Osteocyte (in vitro differentiated cells): ENCODE measurements at regions not wholly inside any gene's neighbourhood (a gene's known extent, or its start where the extent isn't known, plus 50 kb on each side); places are given as distances from the start of the nearest gene placed in this dataset.

ENCODE experiments used
- DNase-seq: peaks from one replicate; pipeline ENCODE4 v3.0.0; 2021; ENCODE audit warnings: mixed read lengths; ENCODE audit not compliant: unreplicated experiment; ENCODE audit errors: extremely low spot score
- H3K27ac Mint-ChIP-seq: one replicate; pipeline ENCODE4 v1.8.0; 2021; ENCODE audit warnings: mild to moderate bottlenecking, mixed read lengths; ENCODE audit not compliant: unreplicated experiment
- H3K27me3 Mint-ChIP-seq: one replicate; pipeline ENCODE4 v1.8.0; 2021; ENCODE audit warnings: mixed read lengths; ENCODE audit not compliant: unreplicated experiment
- H3K36me3 Mint-ChIP-seq: one replicate; pipeline ENCODE4 v1.8.0; 2021; ENCODE audit warnings: mixed read lengths; ENCODE audit not compliant: unreplicated experiment
- H3K4me1 Mint-ChIP-seq: one replicate; pipeline ENCODE4 v1.8.0; 2021; ENCODE audit warnings: mixed read lengths; ENCODE audit not compliant: unreplicated experiment
- H3K4me3 Mint-ChIP-seq: one replicate; pipeline ENCODE4 v1.8.0; 2021; ENCODE audit warnings: mild to moderate bottlenecking, moderate library complexity, mixed read lengths; ENCODE audit not compliant: unreplicated experiment
- H3K9me3 Mint-ChIP-seq: one replicate; pipeline ENCODE4 v1.8.0; 2021; ENCODE audit warnings: mixed read lengths; ENCODE audit not compliant: unreplicated experiment
- TF ChIP-seq, protein P1 (sequence below): fragments of 200-600 bp; sonication (generic); IDR thresholded peaks from 2 replicates; pipeline ENCODE4 v1.5.0; 2021; ENCODE audit warnings: antibody characterized with exemption, mild to moderate bottlenecking, moderate library complexity

- TF ChIP-seq, protein P1, sequence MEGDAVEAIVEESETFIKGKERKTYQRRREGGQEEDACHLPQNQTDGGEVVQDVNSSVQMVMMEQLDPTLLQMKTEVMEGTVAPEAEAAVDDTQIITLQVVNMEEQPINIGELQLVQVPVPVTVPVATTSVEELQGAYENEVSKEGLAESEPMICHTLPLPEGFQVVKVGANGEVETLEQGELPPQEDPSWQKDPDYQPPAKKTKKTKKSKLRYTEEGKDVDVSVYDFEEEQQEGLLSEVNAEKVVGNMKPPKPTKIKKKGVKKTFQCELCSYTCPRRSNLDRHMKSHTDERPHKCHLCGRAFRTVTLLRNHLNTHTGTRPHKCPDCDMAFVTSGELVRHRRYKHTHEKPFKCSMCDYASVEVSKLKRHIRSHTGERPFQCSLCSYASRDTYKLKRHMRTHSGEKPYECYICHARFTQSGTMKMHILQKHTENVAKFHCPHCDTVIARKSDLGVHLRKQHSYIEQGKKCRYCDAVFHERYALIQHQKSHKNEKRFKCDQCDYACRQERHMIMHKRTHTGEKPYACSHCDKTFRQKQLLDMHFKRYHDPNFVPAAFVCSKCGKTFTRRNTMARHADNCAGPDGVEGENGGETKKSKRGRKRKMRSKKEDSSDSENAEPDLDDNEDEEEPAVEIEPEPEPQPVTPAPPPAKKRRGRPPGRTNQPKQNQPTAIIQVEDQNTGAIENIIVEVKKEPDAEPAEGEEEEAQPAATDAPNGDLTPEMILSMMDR, result no peak
- H3K4me3 Mint-ChIP-seq, result no peak overlapping the region
- H3K4me1 Mint-ChIP-seq, result peaks cover 17% of the 10 kb centered on the region
- no peaks in the 10 kb centered on the region for H3K9me3 Mint-ChIP-seq
- no peaks in the 10 kb centered on the region for H3K36me3 Mint-ChIP-seq
- peaks cover 15% of the 10 kb centered on the region for H3K27me3 Mint-ChIP-seq
- peak; percentile 30 for DNase-seq
- H3K27ac Mint-ChIP-seq, result no peak overlapping the region
Measured at GRCh38 chr13:44163108-44163507, 210.5 kb upstream of the SERP2 start.

DNA sequence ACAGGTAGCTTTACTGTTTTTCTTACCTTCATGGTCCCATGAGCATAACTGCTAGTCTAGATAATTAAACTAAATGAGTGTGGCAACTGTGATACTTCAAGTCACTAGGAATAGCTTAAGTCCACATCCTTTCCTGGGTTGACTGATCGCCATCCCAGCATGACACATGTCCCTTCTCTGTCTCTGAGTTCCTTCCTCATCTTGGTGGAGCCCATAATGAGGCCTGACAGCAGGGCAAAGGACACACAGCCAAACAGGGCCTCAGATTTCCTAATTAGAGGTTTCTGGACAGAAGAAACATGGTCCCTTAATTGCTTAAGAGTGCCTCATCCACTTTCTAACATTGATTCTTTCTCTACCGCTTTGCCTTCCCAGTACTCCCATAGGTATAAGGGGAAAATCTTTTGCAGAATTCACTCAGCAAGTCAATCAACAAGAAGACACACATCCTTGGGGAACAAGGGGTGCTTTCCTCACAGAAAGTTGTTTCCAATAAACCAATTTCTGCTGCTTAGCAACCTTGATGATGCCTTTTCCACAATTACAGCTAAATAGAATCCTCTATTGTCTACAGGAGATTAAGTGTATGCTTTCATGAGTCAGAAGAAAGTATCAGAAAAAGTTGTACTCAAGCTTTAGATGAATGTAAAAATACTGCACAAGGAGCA is 208.3 kb upstream of the SERP2 start:
- no peaks in the 10 kb centered on the region for H3K9me3 Mint-ChIP-seq
- H3K4me3 Mint-ChIP-seq, result no peak overlapping the region
- DNase-seq, result no peak
- peaks cover 21% of the 10 kb centered on the region for H3K27me3 Mint-ChIP-seq
- TF ChIP-seq, protein P1, result no peak
- H3K36me3 Mint-ChIP-seq, result no peaks in the 10 kb centered on the region
- H3K27ac Mint-ChIP-seq, result no peak overlapping the region
- H3K4me1 Mint-ChIP-seq, result peaks cover 3% of the 10 kb centered on the region

- H3K27ac Mint-ChIP-seq, result no peak overlapping the region
- peaks cover 24% of the 10 kb centered on the region for H3K27me3 Mint-ChIP-seq
- TF ChIP-seq, protein P1, result no peak
Measured at GRCh38 chr13:44165889-44166496, 207.6 kb upstream of the SERP2 start.

GRCh38 chr13:44169018-44169911 is 204.4 kb upstream of the SERP2 start:
- Mint-ChIP-seq H3K36me3 (no peaks in the 10 kb centered on the region), H3K27ac (no peak overlapping the region), H3K9me3 (no peaks in the 10 kb centered on the region), H3K4me3 (no peak overlapping the region), H3K4me1 (peaks cover 3% of the 10 kb centered on the region), H3K27me3 (peaks cover 24% of the 10 kb centered on the region)
- TF ChIP-seq, protein P1, result no peak
- no peak for DNase-seq

More at GRCh38 chr13:44165889-44166496, 207.6 kb upstream of the SERP2 start:
- peaks cover 3% of the 10 kb centered on the region for H3K4me1 Mint-ChIP-seq
- no peaks in the 10 kb centered on the region for H3K9me3 Mint-ChIP-seq
- H3K36me3 Mint-ChIP-seq, result no peaks in the 10 kb centered on the region
- H3K4me3 Mint-ChIP-seq, result no peak overlapping the region
- DNase-seq, result peak; percentile 13

GRCh38 chr13:44170731-44171130 is 202.9 kb upstream of the SERP2 start:
- no peaks in the 10 kb centered on the region for H3K9me3 Mint-ChIP-seq
- no peak overlapping the region for H3K4me3 Mint-ChIP-seq
- no peak overlapping the region for H3K27ac Mint-ChIP-seq
- peaks cover 21% of the 10 kb centered on the region for H3K27me3 Mint-ChIP-seq
- H3K4me1 Mint-ChIP-seq, result peaks cover 14% of the 10 kb centered on the region
- H3K36me3 Mint-ChIP-seq, result no peaks in the 10 kb centered on the region
- TF ChIP-seq, protein P1, result no peak
- DNase-seq, result no peak
